ENCODE measurements at regions not wholly inside any gene's neighbourhood (a gene's known extent, or its start where the extent isn't known, plus 50 kb on each side); places are given as distances from the start of the nearest gene placed in this dataset.

DNA sequence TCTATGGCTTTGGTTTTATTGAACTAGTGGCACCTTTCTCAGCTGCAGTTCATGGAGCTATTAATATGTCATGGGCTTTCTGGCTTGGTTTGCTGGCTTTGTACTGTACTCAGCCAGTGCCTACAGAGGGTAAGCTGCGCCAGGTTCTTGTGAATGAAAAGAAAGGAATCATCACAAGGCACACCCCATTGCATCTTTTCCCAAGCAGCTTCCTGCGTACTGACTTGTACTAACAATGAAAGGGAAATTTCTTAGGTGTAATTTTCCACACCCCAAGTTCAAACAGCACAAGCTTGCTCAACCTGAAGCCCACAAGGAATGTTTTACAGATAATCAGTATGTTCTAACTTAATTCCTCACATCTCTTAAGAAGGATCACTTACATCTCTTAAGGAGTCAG is 78.0 kb upstream of the TNFSF18 start:
- no peak for DNase-seq

DNA sequence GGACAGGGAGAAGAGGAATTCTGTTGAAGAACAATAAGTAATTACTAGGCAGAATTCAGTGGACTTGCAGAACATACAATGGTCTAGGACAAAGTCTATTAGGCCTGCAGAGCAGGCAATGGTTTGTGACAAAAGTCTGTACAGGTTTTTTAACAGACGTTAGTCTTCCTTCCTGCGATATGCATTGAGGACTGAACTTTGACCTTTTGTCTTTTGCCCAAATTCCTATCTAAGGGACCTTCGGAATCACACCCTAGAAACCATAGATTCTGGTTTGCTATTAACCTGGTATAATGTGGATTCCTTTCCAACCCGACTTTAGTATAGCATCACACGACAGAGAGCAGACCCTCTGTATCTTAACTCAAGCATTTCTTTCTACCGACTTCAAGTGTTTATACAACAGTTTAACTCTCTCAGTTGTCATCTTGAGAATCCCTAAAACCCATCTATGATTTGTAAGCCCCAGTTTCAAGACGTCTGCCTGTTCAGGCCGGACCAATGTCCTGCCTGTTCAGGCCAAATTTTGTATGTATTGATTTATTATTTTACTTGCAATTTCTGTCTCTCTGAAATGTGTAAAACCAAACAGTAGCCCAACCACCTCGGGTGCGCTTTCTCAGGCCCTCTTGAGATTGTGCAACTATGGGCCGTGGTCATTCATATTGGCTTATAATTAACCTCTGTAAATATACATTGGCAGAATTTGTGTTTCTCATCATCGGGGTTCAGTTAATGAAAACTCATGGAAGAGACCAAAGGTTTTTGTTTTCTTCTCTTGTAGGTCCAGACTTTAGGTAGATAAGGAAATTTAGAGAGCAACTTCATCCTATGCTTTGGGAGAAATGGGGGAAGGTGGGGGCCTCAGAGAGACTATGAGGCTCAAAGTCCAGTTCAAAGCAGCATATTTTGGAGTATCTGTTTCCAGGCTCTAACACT is 76.9 kb upstream of the TNFSF18 start:
- DNase-seq = no peak

GRCh38 chr1:173126421-173126820 is 75.7 kb upstream of the TNFSF18 start:
- no peak for DNase-seq

- DNase-seq = peak; percentile 72
Measured at GRCh38 chr1:173122958-173123852, 72.5 kb upstream of the TNFSF18 start.

- DNase-seq = no peak
Measured at GRCh38 chr1:173122344-173122935, 71.7 kb upstream of the TNFSF18 start.

- no peak for DNase-seq
Measured at GRCh38 chr1:173118404-173118803, 67.7 kb upstream of the TNFSF18 start.

DNA sequence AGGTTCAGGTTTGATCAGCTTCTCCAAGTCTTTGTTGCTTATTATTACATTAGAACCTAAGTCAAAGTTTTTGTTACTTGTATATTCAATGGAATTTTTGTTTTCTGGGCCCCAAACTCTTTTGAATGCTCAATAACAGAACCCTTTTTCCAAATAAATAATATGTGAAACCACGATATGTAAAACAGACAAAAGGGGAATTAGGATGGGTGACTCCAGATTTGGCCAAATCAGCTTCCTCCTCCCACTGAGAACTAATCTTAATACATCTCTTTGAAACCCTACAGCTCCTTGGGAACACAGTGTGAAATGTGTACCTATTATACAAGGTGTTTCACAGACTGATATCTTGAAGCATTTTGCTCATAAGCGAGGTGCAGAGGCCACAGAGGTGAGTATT is 67.0 kb upstream of the TNFSF18 start:
- DNase-seq = no peak

DNA sequence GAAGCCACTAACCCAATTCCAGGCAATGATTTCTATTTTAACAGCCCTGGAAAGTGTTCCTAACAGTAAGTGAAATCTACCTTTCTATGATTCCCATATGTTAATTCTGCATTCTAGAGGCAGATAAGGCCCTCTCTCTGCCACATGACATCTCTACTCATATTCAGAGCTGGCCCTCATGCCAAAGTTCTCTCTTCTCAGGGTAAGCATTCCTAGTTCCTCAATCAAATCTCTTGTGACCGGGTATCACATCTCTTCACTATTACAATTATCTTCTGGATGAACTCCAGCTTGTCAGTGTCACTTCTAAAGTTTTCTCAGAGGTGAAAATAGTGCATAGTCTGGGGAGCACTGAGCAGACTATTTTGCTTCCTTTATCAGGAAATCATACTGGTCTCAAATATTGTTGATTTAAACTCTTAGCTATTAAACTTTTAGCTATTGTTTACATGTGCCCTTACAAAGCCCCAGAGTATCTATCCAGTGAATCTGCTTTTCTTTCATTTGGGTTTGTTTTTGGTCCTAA is 66.4 kb upstream of the TNFSF18 start:
- no peak for DNase-seq

DNA sequence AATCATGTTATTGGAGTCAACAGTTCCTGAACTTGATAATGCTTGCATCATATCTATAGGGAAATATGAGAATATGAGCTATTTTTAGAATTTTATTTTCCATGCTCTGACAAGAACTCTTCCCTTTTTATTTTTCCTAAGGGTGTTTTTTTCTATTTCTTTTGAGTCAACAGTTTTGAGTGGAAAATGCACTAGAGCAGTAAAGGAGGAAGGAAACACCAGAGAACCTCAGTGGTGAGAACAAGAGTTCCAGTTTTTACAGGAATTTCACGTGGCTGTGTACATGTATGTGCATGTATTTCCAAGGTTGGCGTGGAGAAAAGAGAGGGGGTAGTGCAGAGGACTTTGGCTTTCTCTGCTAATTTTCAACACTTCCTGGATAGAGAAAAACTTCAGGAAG is 63.6 kb upstream of the TNFSF18 start:
- no peak for DNase-seq

DNA sequence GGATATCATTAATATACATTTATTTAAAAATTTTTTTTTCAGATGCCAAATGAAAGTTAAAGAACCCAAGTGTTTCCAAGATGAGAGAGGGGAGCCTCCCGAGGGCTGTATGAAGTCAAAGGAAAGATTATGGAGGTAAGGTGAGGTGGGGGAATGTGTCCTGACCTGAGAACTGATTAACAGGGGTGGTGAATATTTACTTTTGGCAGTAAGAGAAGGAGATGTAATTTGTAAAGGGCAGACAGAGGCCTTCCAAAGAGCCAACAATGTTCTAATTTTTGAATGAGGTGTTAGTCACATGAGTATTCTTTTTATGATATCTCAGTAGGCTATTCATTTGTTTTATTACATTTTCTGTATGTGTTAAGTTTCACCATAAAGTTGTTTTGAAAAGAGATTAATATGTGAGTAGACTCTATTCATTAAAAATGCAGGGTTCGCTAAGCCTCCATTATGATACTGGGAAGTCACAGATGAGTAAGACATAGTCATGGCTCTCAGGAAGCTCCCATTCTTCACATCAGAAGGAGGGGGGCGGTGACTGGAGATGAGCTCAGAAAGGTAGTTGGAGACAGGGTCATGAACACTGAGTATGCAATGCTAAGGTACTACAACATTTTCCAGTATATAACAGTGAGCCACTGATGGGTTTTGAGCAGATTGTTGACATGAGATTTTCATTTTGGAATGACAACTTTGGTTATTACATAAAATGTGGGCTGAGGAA is 62.4 kb upstream of the TNFSF18 start:
- DNase-seq = no peak

DNA sequence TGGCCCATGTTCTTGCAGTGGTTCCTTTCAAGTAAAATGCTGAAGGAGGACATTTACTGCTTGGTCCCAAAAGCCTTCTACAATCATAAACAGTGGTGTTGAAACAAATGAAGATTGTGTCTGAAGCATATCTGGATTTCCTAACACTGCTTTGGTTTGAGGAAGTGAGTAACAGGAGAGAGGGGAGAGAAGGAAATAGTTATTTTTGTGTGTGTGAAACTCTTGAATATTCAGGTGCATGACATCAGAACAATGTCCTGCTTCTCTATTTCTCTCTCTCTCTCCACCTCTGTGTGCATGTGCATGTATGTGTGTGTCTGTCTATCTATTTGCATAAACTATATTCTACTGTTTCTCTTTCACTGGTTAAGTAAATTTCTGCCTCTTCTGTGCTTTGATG is 61.4 kb upstream of the TNFSF18 start:
- peak; percentile 52 for DNase-seq

- no peak for DNase-seq
Measured at GRCh38 chr1:173107696-173108095, 57.0 kb upstream of the TNFSF18 start.

DNA sequence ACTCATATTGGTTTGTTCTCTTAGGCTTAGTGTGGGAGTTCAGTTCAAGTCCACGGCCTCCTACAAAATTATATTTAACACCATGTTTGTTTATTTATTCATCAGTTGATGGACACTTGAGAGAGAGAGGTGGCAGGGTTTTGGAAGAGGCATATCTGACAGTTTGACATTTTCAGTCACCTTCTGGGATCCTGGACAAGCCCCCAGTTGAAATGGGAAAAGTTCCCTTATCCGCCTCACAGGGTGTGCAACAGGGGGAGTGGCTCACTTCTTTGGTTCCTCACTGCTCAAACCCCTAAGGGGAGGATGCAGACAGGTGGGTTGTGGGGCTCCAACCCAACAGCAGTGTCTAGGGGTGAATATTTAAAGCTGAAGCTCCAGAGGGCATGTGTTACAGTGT is 52.3 kb upstream of the TNFSF18 start:
- DNase-seq = no peak

DNA sequence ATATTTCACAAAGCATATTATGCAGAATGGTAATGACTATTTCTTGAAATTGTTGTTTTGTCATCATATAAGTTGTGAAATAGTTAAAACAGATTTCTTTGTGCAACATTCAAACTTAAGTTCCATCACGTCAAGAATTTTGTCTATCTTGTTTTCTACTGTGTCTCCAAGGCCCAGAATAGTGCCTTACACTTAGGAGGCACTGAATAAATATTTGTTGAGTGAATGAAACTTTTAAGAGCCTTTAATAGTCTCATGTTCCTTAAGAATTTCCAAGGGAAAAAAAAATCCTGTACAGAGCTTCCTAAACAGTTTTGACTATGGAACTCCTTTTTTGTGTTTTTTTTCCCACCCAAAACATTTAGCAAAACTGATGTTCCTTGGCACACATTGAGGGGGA is 50.8 kb upstream of the TNFSF18 start:
- DNase-seq = no peak

GRCh38 chr1:173100476-173101107 is 49.9 kb upstream of the TNFSF18 start:
- no peak for DNase-seq

All from hematopoietic multipotent progenitor cell treated with erythropoietin and hydrocortisone succinate and interleukin-3 and kit ligand, for 6 days (in vitro differentiated cells).